T-helper 9 cell (primary cell): ENCODE measurements at regions not wholly inside any gene's neighbourhood (a gene's known extent, or its start where the extent isn't known, plus 50 kb on each side); places are given as distances from the start of the nearest gene placed in this dataset.
"Not testable (repeated sequence)": the region's sequence is repeated elsewhere in the genome, so short reads cannot be mapped to it uniquely, and the experiment has no call there.

Source experiments
- DNase-seq: peaks from one replicate; pipeline ENCODE4 v3.0.0-alpha.2; 2020

DNA sequence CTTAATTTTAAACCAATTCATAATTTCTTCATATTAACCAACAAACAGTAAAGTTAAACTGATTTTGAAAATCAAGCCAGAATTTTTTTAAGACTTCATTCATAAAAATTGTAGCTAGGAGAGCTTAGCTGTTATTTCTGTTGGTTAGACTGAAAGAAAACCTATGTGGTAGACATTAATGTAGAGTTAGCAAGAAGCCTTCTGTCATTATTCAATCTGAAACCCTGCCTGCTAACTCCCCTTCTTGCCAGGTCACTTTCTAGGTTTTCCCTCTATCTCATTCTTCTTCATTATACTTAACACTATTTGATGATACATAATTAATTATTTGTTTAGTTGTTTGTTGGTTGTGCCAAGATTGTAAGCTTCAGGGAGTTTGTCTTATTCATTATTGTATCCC is 304.3 kb upstream of the MEF2C start:
- DNase-seq: no peak

DNA sequence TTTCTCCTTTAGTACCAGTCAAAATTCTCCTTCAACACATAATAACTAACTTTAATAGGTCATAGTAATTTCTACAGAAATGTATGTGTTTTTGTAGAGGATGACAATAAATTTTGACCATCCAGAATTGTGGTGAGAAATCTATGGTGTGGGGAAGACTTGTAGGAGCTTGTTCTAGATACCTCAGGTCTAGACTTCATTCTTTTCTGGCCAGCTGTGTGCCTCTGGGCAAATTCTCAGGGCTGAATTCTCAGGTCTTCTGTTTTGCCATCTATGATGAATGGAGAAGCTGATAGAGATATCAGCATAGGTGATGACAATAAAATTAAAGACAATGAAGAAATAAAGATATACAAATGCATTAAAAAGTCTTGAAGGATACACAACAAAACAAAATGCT is 298.6 kb upstream of the MEF2C start:
- DNase-seq: no peak

DNA sequence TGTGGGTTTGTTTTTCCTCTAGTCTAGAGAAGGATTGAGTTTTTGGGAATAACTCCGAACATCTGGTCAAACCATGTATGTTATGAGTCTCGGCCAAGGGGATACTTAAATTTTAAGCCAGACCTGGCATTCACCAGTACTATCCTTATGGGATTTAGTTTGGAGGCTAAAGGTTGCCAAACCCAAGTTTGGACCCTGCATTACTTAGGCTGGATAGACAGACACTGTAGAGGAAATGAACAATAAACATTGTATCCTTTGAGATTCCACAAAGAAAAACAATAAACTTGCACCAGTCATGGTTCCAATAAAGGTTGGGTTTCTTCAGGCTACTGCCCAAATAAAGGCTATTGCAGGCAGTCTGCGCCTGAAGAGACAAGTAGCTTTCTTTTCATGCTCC is 296.7 kb upstream of the MEF2C start:
- no peak for DNase-seq

DNA sequence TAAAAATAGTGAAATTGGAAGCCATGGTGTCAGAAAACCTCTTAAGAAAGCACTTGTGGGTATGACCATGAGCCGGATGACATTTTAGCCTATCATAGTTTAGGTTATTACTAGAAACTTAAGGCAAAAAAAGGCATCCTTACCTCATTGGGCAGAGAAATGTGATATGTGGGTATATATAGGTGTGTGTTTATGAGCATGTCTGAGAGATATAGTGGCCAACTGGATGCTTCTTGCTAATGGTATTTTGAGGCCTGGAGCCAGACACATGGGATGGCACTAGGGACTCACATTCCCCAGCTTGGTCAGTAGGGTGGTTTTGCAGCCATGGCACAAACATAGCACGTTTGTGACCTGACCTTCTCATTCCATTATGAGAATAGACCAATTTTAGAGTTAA is 295.6 kb upstream of the MEF2C start:
- no peak for DNase-seq

DNA sequence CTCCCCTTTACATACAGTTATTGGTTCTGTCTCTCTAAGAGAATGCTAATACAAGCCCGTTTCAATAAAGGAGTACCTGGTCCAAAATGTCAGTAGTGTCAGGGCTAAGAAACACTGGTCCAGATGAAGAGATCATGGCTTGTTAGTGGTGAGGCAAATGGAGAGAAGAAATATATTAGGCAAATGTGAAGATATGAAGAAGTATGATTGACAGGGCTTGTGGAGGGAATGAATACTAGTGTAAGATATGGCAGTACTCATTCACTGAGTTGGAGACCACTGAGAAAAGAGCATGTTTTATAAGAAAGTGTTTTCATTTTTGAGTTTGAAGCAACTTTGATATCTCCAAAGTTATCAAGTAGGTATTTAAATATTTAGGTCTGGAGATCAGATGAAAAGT is 290.5 kb upstream of the MEF2C start:
- no peak for DNase-seq

DNA sequence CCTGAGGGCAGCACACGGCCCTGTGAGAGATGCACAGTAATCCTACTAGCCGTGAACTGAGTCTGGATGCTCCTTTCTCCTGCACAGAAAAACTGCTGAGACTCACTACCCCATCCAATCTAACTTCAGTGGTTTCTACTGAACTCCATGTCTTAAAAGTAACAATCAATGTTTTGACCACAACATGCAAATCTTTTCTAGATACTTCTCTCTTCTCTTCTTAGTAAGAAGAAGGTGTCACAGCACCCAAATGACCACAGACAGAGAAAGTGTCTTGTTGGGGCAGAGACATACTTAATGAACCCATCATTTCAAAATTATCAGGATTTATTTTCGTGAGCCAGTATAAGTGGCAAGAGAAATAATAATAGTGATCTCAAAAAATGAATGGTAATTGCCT is 285.8 kb upstream of the MEF2C start:
- no peak for DNase-seq

DNA sequence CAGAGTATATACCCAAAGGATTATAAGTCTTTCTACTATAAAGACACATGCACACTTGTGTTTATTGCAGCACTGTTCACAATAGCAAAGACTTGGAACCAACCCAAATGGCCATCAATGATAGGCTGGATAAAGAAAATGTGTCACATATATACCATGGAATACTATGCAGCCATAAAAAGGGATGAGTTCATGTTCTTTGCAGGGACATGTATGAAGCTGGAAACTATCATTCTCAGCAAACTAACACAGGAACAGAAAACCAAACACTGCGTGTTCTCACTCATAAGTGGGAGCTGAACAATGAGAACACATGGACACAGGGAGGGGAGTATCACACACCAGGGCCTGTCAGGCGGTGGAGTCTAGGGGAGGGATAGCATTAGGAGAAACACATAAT is 281.7 kb upstream of the MEF2C start:
- DNase-seq: not testable (repeated sequence)

DNA sequence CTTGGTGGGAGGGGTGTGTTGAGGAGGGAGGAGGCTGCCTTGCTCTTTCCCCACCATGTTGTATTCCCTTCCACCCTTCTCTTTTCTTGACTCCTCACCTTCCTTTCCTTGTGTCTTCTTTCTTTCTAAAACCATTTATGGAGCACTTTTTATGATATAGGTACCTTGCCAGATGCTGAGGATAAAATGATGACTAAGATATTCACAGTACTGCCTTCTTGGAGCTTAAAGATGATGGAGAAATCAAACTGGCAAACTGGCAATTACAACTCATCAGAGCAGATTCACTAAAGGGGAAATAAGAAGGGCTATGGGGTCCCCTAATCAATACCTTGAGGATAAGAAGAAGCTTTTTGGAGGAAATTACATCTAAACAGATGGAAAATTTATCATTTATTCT is 273.2 kb upstream of the MEF2C start:
- no peak for DNase-seq

DNA sequence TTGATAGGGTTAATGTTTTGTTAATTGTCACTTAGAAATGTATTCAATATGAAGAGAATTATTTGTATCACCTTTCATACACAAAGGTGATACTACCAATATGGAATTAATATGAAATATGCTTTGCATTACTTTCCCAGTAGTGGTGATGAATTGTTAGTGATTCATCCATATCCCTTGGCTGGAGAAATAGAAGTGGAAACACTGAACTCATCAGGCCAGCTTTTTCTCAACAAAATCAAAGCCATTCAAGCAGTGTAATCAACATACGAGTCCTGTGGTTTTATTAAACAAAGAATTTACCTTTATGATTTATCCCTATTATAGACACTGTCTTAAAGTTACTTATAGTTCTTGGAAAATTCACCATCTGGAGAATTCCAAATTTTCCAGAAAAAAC is 264.0 kb upstream of the MEF2C start:
- no peak for DNase-seq

DNA sequence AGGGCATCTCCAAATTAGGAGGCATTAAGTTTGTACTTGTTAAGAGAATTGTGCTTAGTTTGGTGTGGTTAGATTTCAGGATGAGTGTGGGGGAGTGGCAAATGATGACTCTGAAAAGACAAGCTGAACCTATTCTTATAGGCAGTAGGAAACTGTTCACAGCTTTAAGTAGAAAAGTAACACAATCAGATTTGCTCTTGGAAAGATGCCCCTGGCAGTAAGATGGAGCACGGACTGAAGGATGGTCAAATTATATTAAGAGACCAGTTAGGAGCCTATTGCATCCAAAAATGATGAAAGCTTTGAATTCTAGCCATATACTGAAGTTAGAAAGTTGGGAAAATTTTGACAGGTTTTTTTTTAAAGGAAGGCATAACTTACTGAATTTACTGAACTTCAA is 254.2 kb upstream of the MEF2C start:
- DNase-seq: no peak

DNA sequence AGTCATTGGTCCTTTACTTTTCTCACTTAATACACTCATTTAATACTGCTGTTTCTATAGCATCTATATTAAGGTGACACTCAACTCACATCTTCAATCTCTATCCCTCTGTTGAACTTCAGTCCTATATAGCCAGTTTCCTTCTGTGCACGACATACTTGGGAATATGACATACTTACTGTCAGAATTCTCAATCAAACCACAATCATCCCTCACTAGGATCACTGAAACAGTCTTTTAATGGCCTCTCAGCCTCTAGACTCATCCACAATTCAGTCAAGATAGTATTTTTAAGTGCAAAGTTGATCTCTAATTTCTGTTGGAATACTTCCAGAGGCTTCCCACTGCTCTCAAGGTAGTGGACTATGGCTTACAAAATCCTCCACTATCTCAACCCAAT is 251.0 kb upstream of the MEF2C start:
- no peak for DNase-seq

DNA sequence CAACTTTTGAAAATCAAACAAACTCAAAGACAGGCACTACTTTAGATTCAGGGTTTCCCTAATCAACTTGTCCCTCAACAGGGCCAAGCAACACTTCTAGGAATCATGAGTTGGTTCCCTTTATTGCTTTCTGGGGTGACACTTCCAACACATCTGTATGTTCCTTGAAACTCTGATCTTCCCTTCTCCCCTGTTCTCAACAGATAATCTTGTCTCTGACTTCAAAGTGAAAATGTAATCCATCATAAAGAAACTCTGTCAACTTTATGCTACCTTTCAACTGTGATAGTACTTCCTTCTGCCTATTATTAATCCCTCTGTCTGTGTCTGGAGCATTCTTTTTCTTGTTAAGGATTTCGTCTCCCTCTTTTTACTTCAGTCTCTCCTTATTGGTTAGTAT is 250.1 kb upstream of the MEF2C start:
- DNase-seq: no peak

DNA sequence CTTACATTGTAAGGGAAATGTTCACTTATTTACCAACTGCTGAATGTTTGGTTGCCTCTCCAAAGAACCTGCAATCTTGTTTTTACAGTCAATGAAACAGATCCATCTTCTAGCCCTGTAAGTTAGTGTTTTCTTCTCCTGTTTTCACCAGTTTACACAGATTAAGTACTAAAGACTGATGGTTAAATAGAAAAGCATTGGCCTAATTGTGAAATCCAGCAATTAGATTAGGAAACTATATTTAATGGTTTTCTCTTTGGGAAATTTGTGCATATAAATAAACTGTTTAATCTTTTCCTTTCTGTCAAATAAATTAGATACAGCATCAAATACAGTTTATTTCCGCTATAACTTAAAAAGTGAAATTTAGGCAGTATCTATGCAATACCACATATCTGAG is 247.9 kb upstream of the MEF2C start:
- no peak for DNase-seq

DNA sequence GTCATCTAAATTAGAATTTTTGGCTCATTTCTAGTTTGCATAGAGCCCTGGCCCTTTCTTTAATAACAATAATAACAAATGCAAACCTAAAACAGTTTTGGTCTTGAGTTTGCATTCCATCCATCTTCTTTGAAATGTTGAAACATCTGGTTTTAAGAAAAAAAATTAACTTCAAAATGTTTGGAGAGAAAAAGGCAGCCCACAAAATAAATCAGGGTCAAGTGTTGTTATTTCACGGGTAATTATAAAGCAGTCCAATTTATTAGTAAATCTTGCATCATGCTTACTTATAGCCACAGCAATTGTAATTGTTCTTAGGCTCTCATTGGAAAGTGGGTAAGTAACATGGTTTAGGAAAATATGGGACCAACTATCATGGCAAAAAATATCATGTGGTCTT is 247.0 kb upstream of the MEF2C start:
- no peak for DNase-seq

DNA sequence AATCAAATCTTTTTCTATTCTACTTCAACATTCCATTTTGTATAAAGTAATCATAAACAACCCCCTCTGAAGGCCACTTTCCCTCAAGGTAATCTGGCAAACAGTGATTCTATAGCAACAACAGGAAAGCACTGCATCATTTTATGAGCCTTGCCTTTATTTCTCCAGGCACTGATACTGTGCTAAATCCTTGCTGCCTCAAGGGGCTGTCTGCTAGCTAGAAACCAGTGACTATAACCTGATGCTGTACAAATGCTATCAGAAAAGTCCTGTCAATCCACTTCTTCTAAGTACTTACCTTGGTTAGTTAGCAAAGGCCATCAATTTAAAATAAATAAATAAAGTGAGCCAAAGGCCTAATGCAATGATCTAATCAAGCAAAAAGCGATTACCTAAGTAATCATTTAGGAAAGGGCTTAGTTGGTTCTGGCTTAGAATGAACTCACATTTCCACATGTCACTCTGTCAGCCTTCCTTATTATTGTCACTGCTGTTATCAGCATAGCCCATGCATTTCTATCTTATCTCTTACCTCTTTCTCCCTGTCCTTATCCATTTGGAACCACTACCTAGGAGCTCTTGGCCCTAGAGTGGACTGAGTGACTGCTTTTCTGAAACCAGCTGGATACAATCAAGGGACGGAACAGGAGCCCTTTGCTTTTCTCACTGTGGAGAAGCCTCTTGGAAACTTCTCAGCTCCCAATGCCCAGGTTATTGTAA is 246.1 kb upstream of the MEF2C start:
- DNase-seq: no peak

DNA sequence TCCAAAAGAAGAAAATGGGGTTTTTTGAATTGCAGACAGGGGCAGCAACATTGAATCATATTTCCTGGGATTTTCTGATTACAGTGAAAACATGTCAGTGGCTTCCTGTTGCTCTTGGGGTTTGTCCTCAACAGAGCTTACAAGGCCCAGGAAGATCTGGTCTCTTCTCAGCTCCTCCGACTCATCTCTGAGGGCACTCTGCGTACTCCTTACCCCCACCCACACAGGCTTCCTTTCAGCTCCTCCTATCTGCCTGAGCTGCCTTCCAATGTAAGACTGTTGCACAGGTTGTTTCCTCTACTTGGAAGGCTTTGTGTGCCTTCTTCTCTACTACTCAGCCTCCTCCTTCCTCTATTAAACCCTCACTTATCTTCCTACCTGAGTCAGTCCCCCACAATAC is 245.1 kb upstream of the MEF2C start:
- DNase-seq: no peak

DNA sequence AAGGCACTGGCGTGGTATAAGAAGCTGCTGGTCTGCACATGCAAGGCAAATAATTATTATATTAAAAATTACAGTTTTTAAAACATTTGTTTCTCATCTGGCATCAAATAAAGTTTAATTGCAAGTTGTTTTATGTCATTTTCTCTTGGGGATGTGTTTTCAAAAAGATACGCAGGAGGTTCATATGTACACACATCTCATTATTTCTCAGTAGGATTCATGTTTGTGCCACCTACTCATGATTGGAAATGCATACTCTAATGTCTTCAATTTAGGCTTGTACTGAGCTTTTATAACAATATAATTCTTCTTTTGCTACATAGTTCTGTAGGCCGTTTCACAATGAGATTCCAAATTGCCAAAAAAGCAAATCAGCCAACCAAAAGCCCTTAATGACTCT is 244.2 kb upstream of the MEF2C start:
- DNase-seq: no peak

DNA sequence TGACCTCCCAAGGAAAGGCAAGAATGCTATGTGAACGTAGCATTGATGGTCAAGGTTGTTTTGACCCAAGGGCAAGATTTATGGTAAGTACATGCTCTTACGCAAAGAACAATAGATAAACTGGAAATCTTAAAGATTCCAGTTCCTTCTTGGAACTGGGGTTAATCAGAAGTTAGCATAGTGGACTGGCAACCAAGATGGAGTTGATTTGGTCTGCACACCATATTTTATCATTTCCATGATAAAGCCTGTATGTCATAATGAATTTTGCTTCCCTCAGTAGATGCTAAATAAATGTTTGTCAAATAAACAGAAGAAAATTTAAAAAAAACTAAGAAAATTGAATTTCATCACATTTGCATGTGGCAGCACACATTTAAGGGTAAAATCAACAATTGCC is 242.4 kb upstream of the MEF2C start:
- DNase-seq: no peak

DNA sequence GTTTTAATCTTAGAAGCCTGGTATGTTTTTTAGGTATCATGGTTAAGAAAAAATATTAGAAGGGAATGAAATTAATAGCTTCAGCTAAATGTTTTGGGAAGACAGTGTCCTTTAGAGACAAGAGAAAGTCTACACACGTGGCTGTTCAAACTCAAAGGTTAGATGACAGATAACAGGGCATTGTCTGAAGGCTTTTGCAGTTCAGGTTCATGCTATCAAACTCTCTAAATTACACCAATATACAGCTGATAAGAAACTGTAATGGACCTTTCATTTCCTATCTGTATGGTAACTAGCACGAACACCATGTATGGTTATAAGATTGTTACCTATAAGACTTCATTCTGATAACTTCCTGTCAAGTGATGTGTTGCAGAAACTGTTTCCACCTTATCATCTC is 240.6 kb upstream of the MEF2C start:
- DNase-seq: no peak

DNA sequence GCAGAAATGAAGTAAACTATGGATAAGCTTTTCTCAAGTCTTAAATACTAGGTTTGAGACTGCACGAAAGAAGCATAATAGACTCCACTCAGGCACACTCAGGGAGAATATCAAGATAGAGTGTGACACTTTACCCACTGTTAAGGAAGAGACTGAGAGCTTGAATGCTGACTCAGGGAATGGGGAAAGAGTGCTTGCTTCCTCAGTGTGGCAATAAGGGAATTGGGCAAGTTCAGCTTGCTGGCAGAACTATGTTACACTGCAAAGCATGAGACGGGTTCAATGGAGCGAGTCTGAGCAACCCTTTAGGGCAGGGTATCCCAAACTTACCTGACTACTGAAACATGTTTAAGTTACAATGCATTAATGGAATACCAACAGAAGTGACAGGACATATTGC is 237.7 kb upstream of the MEF2C start:
- no peak for DNase-seq

DNA sequence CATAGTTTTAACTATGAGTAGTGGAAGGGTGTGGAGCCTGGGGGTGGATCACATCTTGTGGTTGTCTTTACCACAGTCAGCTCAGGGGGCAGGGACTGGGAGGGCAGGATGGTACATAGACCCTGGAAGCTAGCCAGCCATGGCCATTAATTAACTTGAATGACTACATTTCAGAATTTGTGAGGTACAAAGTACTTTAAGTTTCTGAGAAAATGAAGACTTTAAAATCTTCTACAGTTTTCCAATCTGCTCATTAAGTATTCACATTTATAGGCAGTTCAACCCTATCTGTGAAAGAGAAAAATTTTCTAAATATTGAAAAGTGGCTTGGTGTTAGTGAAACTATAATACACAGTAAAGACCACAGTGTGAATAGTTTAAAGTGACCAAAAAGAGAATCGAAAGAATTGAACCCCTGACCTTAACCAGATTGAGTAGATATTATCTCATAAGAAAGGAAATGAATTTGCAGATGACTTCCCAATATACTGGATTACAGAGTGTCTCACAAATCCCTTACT is 234.2 kb upstream of the MEF2C start:
- no peak for DNase-seq

DNA sequence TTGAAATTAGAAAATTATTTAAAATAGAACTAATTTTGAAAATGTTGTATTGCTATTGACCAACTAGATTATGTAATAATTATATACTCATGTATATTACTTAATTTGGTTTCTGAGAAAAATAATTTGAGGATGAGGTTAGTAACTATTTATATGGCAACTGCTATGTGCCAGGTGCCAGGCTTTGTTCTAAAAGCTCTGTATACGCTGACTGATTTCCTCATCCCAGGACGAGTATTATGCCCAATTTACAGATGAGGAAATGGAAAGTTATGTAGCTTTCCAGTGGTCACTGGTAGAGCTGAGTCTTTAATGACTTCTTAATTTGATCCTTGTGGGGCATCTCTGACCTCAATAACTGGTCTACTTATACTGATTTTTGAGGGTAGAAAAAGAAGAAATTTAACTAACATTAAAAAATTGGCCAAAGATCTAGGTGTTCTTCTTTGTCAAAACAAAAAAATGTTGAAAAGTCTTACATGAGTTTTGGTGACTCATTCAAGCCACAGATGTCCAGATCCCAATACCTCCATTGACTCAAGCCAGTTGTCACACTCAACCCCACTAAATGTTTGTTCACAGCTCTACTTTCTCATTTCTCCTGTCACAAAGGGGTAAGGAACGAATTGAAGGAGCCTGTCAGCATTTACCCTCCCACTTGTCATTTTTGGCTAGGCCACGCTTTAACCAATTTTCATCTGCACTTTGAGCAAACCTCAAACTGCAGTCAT is 228.1 kb upstream of the MEF2C start:
- no peak for DNase-seq

DNA sequence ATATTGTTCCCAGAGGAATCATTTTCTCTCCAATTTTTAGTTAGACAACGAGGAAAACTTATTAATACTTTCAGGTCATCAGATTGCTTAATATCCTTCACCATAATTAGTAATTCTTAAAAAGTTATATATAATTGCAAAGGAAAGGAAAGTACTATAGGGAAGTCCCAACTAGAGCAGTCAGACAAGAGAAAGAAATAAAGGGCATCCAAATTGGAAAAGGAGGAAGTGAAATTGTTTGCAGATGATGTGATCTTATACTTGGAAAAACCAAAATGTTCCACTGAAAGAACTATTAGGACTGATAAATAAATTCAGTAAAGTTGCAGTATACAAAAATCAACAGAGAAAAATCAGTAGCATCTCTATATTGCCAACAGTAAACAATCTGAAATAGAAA is 223.5 kb upstream of the MEF2C start:
- DNase-seq: no peak

DNA sequence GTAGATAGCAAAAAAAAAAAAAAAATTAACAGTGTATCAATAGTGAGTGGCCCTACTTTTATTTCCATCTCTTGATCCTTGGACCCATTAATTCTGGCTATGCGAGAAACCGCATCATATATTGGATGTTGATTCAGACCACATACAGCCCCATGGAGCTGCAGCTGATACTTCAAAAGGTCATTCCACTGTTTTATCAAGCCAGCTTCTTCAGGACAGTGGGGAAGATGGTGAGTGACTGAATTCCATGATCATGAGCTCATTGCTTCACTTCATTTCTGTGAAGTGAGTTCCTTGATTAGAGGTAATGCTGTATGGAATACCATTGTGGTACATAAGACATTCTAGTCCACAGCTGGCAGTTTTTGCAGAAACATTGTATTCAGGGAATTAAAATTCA is 222.9 kb upstream of the MEF2C start:
- no peak for DNase-seq
